HL-60 (cell line): ENCODE measurements at regions not wholly inside any gene's neighbourhood (a gene's known extent, or its start where the extent isn't known, plus 50 kb on each side); places are given as distances from the start of the nearest gene placed in this dataset.

Source experiments
- DNase-seq, 2 experiments: peaks; one replicate each; pipeline ENCODE4 v3.0.0-alpha.2; 2010 to 2020; ENCODE audit warnings: low read depth in 1 of 2, low spot score in 1 of 2
- H3K27ac ChIP-seq: fragments of 250-450 bp; sonication (Bioruptor Pico); replicated peaks from 2 replicates; pipeline ENCODE4 v1.5.1; 2020; ENCODE audit warnings: mild to moderate bottlenecking, moderate library complexity
- H3K27me3 ChIP-seq: fragments of 250-450 bp; sonication (Bioruptor Pico); 2 replicates; pipeline ENCODE4 v1.5.1; 2021; ENCODE audit warnings: mild to moderate bottlenecking, moderate library complexity; ENCODE audit not compliant: insufficient read depth, poor library complexity, severe bottlenecking
- H3K4me3 ChIP-seq: replicated peaks from 2 replicates; pipeline ENCODE4 v1.5.1; 2011; ENCODE audit warnings: mild to moderate bottlenecking, control low read depth, low read length; ENCODE audit not compliant: insufficient read depth
- GABPA ChIP-seq: IDR thresholded peaks from 2 replicates; pipeline ENCODE4 v1.6.1; 2012; ENCODE audit warnings: low read depth
- POLR2AphosphoS5 ChIP-seq: IDR thresholded peaks from 2 replicates; pipeline ENCODE4 v1.6.1; 2012; ENCODE audit warnings: low read depth
- SPI1 ChIP-seq: IDR thresholded peaks from 2 replicates; pipeline ENCODE4 v1.6.1; 2012; ENCODE audit warnings: low read depth, mild to moderate bottlenecking, borderline replicate concordance
- TF ChIP-seq, protein P1 (sequence below): IDR thresholded peaks from one replicate; pipeline ENCODE4 v1.5.1; 2011; ENCODE audit warnings: low read length, control low read depth, inconsistent platforms; ENCODE audit not compliant: insufficient read depth
- TF ChIP-seq, protein P2 (sequence below): IDR thresholded peaks from 2 replicates; pipeline ENCODE4 v1.6.1; 2012; ENCODE audit warnings: low read depth; ENCODE audit not compliant: insufficient replicate concordance

DNA sequence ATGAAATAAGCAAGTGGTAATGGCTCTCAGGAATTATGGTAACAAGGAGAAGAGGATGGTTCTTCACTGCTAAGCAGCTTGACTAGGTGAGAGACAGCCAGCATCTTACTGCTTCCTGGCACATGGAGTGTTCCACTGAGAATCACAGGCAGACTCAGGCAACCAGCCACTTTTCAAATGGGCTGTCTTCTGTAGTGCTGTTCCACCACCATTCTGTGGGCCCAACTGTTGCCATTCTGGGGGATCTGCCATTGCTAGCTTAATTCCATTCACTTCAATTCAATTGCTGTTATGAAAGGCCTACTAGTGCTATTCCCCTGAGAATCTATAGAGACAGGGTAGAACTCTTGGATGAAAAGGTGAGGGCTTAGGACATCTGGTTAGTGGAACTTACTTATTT, 341.9 kb downstream of the KCNRG start:
- DNase-seq = no peak
- no peak overlapping the region for H3K27ac ChIP-seq
- no peaks in the 10 kb centered on the region for H3K27me3 ChIP-seq
- no peak overlapping the region for H3K4me3 ChIP-seq
- no peak for TF ChIP-seq SPI1
- no peak for TF ChIP-seq GABPA
- TF ChIP-seq, protein P1, sequence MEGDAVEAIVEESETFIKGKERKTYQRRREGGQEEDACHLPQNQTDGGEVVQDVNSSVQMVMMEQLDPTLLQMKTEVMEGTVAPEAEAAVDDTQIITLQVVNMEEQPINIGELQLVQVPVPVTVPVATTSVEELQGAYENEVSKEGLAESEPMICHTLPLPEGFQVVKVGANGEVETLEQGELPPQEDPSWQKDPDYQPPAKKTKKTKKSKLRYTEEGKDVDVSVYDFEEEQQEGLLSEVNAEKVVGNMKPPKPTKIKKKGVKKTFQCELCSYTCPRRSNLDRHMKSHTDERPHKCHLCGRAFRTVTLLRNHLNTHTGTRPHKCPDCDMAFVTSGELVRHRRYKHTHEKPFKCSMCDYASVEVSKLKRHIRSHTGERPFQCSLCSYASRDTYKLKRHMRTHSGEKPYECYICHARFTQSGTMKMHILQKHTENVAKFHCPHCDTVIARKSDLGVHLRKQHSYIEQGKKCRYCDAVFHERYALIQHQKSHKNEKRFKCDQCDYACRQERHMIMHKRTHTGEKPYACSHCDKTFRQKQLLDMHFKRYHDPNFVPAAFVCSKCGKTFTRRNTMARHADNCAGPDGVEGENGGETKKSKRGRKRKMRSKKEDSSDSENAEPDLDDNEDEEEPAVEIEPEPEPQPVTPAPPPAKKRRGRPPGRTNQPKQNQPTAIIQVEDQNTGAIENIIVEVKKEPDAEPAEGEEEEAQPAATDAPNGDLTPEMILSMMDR = no peak
- TF ChIP-seq, protein P2, sequence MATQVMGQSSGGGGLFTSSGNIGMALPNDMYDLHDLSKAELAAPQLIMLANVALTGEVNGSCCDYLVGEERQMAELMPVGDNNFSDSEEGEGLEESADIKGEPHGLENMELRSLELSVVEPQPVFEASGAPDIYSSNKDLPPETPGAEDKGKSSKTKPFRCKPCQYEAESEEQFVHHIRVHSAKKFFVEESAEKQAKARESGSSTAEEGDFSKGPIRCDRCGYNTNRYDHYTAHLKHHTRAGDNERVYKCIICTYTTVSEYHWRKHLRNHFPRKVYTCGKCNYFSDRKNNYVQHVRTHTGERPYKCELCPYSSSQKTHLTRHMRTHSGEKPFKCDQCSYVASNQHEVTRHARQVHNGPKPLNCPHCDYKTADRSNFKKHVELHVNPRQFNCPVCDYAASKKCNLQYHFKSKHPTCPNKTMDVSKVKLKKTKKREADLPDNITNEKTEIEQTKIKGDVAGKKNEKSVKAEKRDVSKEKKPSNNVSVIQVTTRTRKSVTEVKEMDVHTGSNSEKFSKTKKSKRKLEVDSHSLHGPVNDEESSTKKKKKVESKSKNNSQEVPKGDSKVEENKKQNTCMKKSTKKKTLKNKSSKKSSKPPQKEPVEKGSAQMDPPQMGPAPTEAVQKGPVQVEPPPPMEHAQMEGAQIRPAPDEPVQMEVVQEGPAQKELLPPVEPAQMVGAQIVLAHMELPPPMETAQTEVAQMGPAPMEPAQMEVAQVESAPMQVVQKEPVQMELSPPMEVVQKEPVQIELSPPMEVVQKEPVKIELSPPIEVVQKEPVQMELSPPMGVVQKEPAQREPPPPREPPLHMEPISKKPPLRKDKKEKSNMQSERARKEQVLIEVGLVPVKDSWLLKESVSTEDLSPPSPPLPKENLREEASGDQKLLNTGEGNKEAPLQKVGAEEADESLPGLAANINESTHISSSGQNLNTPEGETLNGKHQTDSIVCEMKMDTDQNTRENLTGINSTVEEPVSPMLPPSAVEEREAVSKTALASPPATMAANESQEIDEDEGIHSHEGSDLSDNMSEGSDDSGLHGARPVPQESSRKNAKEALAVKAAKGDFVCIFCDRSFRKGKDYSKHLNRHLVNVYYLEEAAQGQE = no peak
- no peak for TF ChIP-seq POLR2AphosphoS5

DNA sequence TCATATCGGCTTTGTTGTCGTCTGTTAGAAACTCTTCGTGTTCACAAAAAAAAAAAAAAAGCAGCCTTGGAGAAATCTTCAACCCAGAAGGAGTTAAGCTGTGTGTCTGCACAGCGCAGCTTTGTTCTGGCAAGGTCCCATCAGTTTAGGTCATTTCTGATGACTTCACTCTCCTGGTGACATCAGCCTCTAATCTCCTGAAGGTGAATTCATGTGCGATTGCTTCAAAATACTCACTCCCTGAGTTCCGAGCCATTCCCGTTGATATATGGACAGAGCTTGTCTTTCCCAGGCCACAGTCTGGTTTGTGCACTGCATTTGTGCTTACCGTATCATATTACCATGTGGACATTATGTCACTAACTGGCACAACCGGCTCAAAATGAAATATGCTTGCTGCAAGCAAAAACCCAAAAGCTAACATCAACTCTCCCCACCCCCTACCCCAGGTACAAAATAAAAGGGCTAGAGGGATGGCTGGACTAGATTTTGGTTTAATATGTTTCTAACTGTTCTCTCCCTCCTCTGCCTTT, 342.4 kb downstream of the KCNRG start:
- H3K27me3 ChIP-seq = no peaks in the 10 kb centered on the region
- no peak for DNase-seq
- TF ChIP-seq, protein P2 = no peak
- no peak overlapping the region for H3K27ac ChIP-seq
- no peak overlapping the region for H3K4me3 ChIP-seq

DNA sequence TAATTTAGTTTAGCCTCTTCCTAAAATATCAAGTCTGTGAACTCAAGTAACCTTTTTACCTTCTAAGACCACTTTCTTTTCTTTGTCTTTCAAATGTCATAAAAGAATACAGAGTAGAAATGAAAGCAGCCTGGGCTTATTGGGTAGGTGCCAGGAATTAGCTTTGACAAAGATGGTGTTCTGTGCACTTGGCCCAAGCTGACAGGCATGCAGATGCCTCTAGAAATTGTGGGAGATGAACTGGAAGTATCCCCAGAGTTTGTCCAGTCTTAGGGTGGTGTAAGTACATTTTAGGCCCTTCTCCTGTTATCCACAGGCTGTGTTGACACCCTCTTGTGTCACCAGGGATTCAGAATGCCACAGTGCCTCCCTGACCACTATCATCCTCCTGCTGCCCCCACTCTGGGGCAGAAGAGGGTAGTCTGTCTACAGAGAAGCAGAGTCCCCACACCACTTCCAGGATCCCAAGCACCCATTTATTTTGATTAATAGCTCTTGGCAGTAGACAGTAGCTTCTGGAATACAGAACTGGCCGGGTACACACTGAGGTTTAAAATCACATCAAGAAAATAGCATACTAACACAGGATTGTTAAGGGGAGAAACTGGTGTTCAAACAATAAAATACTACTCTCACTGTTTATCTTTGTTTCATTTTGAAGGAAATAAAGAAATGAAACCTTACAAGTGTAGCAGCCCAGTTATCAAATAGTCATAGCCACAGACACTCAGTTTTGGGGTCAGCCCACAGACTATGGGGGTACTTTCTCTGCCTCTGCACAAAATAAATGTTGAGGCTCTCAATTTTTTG, 343.2 kb downstream of the KCNRG start:
- DNase-seq = no peak
- H3K27ac ChIP-seq = no peak overlapping the region
- TF ChIP-seq GABPA = no peak
- TF ChIP-seq, protein P1 = no peak
- TF ChIP-seq SPI1 = no peak
- TF ChIP-seq POLR2AphosphoS5 = no peak
- TF ChIP-seq, protein P2 = no peak
- no peaks in the 10 kb centered on the region for H3K27me3 ChIP-seq
- H3K4me3 ChIP-seq = no peak overlapping the region
